ENCODE measurements at regions not wholly inside any gene's neighbourhood (a gene's known extent, or its start where the extent isn't known, plus 50 kb on each side); places are given as distances from the start of the nearest gene placed in this dataset.

DNA sequence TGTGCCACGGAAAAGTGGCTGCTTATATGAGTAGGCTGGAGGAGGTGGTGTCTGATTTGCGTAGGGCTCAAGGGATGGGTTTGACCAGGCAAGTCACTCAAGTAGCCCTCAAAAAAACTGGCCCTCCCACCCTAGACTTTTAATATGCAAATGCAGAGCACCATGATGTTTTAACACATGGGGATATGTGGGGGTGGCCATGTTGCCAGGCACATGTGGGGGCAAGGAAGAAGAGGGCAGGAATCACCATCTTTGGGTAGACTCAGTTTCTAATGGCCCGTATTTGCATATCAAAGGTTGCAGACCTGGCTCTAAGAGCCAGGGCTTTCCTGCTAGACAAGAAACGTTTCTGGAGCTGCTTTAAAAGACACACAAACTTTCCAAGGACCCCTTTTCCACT is 307.2 kb upstream of the NDN start:
- Mint-ChIP-seq H3K4me3 (no peak overlapping the region), H3K4me1 (ENCODE audit: low read depth) (no peaks in the 10 kb centered on the region), H3K27ac (no peak overlapping the region), H3K27me3 (no peaks in the 10 kb centered on the region), H3K9me3 (peaks cover 26% of the 10 kb centered on the region), H3K36me3 (ENCODE audit: low read depth) (no peaks in the 10 kb centered on the region)
- no peak for TF ChIP-seq CTCF (IDR thresholded peaks at IDR 0.05)
- peaks cover 4 to 17% of the 10 kb centered on the region in 2 experiments for H3K9me3 ChIP-seq (ENCODE audit: control insufficient read depth in 1 of 2, insufficient read depth in 1 of 2, low read length in 2 of 2)
- no peaks in the 10 kb centered on the region for H3K4me1 ChIP-seq (ENCODE audit: insufficient read depth, low read length)
- CTCF ChIA-PET: no interaction called here
- peaks cover 0 to 2% of the 10 kb centered on the region in 2 experiments for H3K27me3 ChIP-seq (ENCODE audit: control insufficient read depth in 1 of 2, insufficient read depth in 2 of 2, low read length in 2 of 2)
- H3K27ac ChIP-seq (ENCODE audit: low read depth in 1 of 2, low read length in 2 of 2): no peak overlapping the region
- DNase-seq (no peak), ATAC-seq (ENCODE audit: poor library complexity) (no peak)
- POLR2A ChIA-PET: no interaction called here
- intact Hi-C loops (cut with DNase I, micrococcal nuclease): no loop called here
- H3K4me3 ChIP-seq (ENCODE audit: low read length): no peak overlapping the region
- no peaks in the 10 kb centered on the region for H3K36me3 ChIP-seq (ENCODE audit: insufficient read depth, low read length)

- ATAC-seq (ENCODE audit: poor library complexity): no peak
- Mint-ChIP-seq H3K36me3 (ENCODE audit: low read depth) (no peaks in the 10 kb centered on the region), H3K27me3 (no peaks in the 10 kb centered on the region), H3K4me3 (no peak overlapping the region), H3K4me1 (ENCODE audit: low read depth) (no peaks in the 10 kb centered on the region), H3K9me3 (peaks cover 18% of the 10 kb centered on the region), H3K27ac (no peak overlapping the region)
- POLR2A ChIA-PET: no interaction called here
- TF ChIP-seq CTCF (IDR thresholded peaks at IDR 0.05): no peak
- Histone ChIP-seq H3K36me3 (ENCODE audit: insufficient read depth, low read length) (no peaks in the 10 kb centered on the region), H3K27me3 (ENCODE audit: control insufficient read depth in 1 of 2, insufficient read depth in 2 of 2, low read length in 2 of 2) (peaks cover 0 to 2% of the 10 kb centered on the region in 2 experiments), H3K4me1 (ENCODE audit: insufficient read depth, low read length) (no peaks in the 10 kb centered on the region), H3K27ac (ENCODE audit: low read depth in 1 of 2, low read length in 2 of 2) (no peak overlapping the region), H3K4me3 (ENCODE audit: low read length) (no peak overlapping the region), H3K9me3 (ENCODE audit: control insufficient read depth in 1 of 2, insufficient read depth in 1 of 2, low read length in 2 of 2) (peaks cover 7 to 17% of the 10 kb centered on the region in 2 experiments)
- no peak for DNase-seq
- intact Hi-C loops (cut with DNase I, micrococcal nuclease): no loop called here
- CTCF ChIA-PET: no interaction called here
Observed at GRCh38 chr15:23998056-23998455, 311.0 kb upstream of the NDN start.

DNA sequence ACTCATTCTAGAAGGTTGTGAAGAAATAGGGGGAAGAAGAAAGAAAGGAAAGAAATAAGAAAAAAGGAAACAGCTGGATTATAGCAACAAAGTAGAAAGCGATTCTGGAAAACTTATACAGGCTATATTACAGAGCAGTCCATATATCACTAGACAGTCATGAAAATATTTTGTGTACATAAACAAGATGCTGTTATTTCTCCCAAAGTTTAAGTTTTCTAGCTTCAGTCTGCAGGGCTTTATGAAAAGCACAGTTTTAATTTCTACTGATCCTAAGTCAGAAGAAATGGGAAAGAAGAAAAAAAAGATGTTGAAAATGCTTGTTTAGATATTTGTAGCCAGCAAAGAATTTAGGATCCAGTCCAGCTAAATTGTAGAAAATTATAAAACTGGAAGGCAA is 321.4 kb upstream of the NDN start:
- Histone ChIP-seq H3K27ac (ENCODE audit: low read depth in 1 of 2, low read length in 2 of 2) (no peak overlapping the region), H3K9me3 (ENCODE audit: control insufficient read depth in 1 of 2, insufficient read depth in 1 of 2, low read length in 2 of 2) (peaks cover 0 to 5% of the 10 kb centered on the region in 2 experiments), H3K4me3 (ENCODE audit: low read length) (no peak overlapping the region), H3K4me1 (ENCODE audit: insufficient read depth, low read length) (no peaks in the 10 kb centered on the region), H3K27me3 (ENCODE audit: control insufficient read depth in 1 of 2, insufficient read depth in 2 of 2, low read length in 2 of 2) (no peaks in the 10 kb centered on the region), H3K36me3 (ENCODE audit: insufficient read depth, low read length) (no peaks in the 10 kb centered on the region)
- H3K9me3 Mint-ChIP-seq: peaks cover 11% of the 10 kb centered on the region
- no peaks in the 10 kb centered on the region for H3K4me1 Mint-ChIP-seq (ENCODE audit: low read depth)
- H3K27me3 Mint-ChIP-seq: no peaks in the 10 kb centered on the region
- no peak for ATAC-seq (ENCODE audit: poor library complexity)
- ChIA-PET CTCF (no interaction called here), POLR2A (no interaction called here)
- H3K27ac Mint-ChIP-seq: no peak overlapping the region
- intact Hi-C loops (cut with DNase I, micrococcal nuclease): no loop called here
- no peak overlapping the region for H3K4me3 Mint-ChIP-seq
- no peak for DNase-seq
- no peaks in the 10 kb centered on the region for H3K36me3 Mint-ChIP-seq (ENCODE audit: low read depth)
- TF ChIP-seq CTCF (IDR thresholded peaks at IDR 0.05): no peak
